ENCODE measurements at regions not wholly inside any gene's neighbourhood (a gene's known extent, or its start where the extent isn't known, plus 50 kb on each side); places are given as distances from the start of the nearest gene placed in this dataset.

- DNase-seq, result no peak
- TF ChIP-seq CTCF (IDR thresholded peaks at IDR 0.05), result no peak
- H3K27ac Mint-ChIP-seq, result no peak overlapping the region
- no peak overlapping the region for H3K4me3 Mint-ChIP-seq
- H3K27me3 Mint-ChIP-seq (ENCODE audit: insufficient read depth), result no peaks in the 10 kb centered on the region
- H3K4me1 Mint-ChIP-seq (ENCODE audit: low read depth), result no peaks in the 10 kb centered on the region
- peaks cover 42% of the 10 kb centered on the region for H3K9me3 Mint-ChIP-seq
- H3K36me3 Mint-ChIP-seq (ENCODE audit: low read depth), result no peaks in the 10 kb centered on the region
These were observed 218.9 kb upstream of the SLITRK5 start for GRCh38 chr13:87452281-87452680.

- no peaks in the 10 kb centered on the region for H3K36me3 Mint-ChIP-seq (ENCODE audit: low read depth)
- no peak overlapping the region for H3K27ac Mint-ChIP-seq
- H3K9me3 Mint-ChIP-seq, result peaks cover 41% of the 10 kb centered on the region
- no peak overlapping the region for H3K4me3 Mint-ChIP-seq
- no peaks in the 10 kb centered on the region for H3K4me1 Mint-ChIP-seq (ENCODE audit: low read depth)
- no peak for TF ChIP-seq CTCF (IDR thresholded peaks at IDR 0.05)
- no peaks in the 10 kb centered on the region for H3K27me3 Mint-ChIP-seq (ENCODE audit: insufficient read depth)
- DNase-seq, result no peak
These were observed 217.9 kb upstream of the SLITRK5 start for GRCh38 chr13:87453244-87453643.

GRCh38 chr13:87459419-87459818 is 211.8 kb upstream of the SLITRK5 start:
- no peaks in the 10 kb centered on the region for H3K27me3 Mint-ChIP-seq (ENCODE audit: insufficient read depth)
- DNase-seq, result no peak
- H3K4me3 Mint-ChIP-seq, result no peak overlapping the region
- no peak overlapping the region for H3K27ac Mint-ChIP-seq
- no peak for TF ChIP-seq CTCF (IDR thresholded peaks at IDR 0.05)
- H3K36me3 Mint-ChIP-seq (ENCODE audit: low read depth), result no peaks in the 10 kb centered on the region; the same call in 1 of the 2 replicates
- no peaks in the 10 kb centered on the region for H3K4me1 Mint-ChIP-seq (ENCODE audit: low read depth)
- peaks cover 30% of the 10 kb centered on the region for H3K9me3 Mint-ChIP-seq

- peaks cover 25% of the 10 kb centered on the region for H3K9me3 Mint-ChIP-seq
- TF ChIP-seq CTCF (IDR thresholded peaks at IDR 0.05), result no peak
- no peak for DNase-seq
- H3K4me3 Mint-ChIP-seq, result no peak overlapping the region
- H3K27ac Mint-ChIP-seq, result no peak overlapping the region
- no peaks in the 10 kb centered on the region for H3K4me1 Mint-ChIP-seq (ENCODE audit: low read depth)
- H3K36me3 Mint-ChIP-seq (ENCODE audit: low read depth), result no peaks in the 10 kb centered on the region
- H3K27me3 Mint-ChIP-seq (ENCODE audit: insufficient read depth), result no peaks in the 10 kb centered on the region
These were observed 173.7 kb upstream of the SLITRK5 start for GRCh38 chr13:87497426-87497825.

- TF ChIP-seq CTCF (IDR thresholded peaks at IDR 0.05), result no peak
- H3K4me1 Mint-ChIP-seq (ENCODE audit: low read depth), result no peaks in the 10 kb centered on the region
These were observed 172.5 kb upstream of the SLITRK5 start for GRCh38 chr13:87498681-87499080.

GRCh38 chr13:87524775-87525174 is 146.4 kb upstream of the SLITRK5 start:
- Mint-ChIP-seq H3K27me3 (ENCODE audit: insufficient read depth) (no peaks in the 10 kb centered on the region), H3K9me3 (peaks cover 48% of the 10 kb centered on the region), H3K4me3 (no peak overlapping the region), H3K4me1 (ENCODE audit: low read depth) (no peaks in the 10 kb centered on the region), H3K36me3 (ENCODE audit: low read depth) (no peaks in the 10 kb centered on the region), H3K27ac (no peak overlapping the region)
- DNase-seq, result no peak
- TF ChIP-seq CTCF (IDR thresholded peaks at IDR 0.05), result no peak

More at GRCh38 chr13:87498681-87499080, 172.5 kb upstream of the SLITRK5 start:
- Mint-ChIP-seq H3K4me3 (no peak overlapping the region), H3K27me3 (ENCODE audit: insufficient read depth) (no peaks in the 10 kb centered on the region), H3K27ac (no peak overlapping the region), H3K36me3 (ENCODE audit: low read depth) (no peaks in the 10 kb centered on the region), H3K9me3 (peaks cover 34% of the 10 kb centered on the region)
- DNase-seq, result no peak
